ENCODE measurements at regions not wholly inside any gene's neighbourhood (a gene's known extent, or its start where the extent isn't known, plus 50 kb on each side); places are given as distances from the start of the nearest gene placed in this dataset.

DNA sequence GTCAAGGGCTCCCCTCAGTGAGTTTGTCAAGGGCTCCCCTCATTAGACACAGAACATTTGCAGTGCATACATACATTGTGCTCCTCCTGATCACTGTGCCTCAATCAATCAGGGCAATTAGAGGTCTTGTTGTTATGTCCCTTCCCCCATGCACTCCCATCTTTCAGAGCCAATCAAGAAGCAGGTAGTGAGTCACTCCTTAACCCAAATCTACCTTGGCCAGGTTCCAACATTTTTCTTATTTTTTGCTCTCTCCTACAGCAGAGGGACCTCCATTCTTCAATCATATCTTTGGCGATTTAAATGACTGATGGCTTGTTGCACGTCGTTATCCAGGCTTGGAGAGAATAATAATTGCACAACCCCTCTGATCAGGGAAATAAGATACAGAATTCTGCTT is 409.9 kb upstream of the SPTLC3 start:
- TF ChIP-seq POLR2A (IDR thresholded peaks at IDR 0.05; ENCODE audit: low read length) (no peak), GATA1 (IDR thresholded peaks at IDR 0.05; ENCODE audit: low read depth, low read length) (no peak)
